Tibial artery (tissue), 4 donors: ENCODE measurements at regions not wholly inside any gene's neighbourhood (a gene's known extent, or its start where the extent isn't known, plus 50 kb on each side); places are given as distances from the start of the nearest gene placed in this dataset.
"Not testable (repeated sequence)": the region's sequence is repeated elsewhere in the genome, so short reads cannot be mapped to it uniquely, and the experiment has no call there.

ENCODE experiments used
- DNase-seq, 2 donors: peaks; one replicate each; pipeline ENCODE4 v3.0.0-alpha.2; 2019
- H3K27ac ChIP-seq, 2 donors: fragments of 200-600 bp; sonication (generic) in 1 of 2; 1 replicate in 1 of 2; 2 replicates in 1 of 2; pipeline ENCODE4 v1.5.1; 2018 to 2019; ENCODE audit warnings: mild to moderate bottlenecking in 1 of 2
- H3K27me3 ChIP-seq, 2 donors: fragments of 200-600 bp; sonication (generic) in 1 of 2; one replicate each; pipeline versions ENCODE4 v1.5.1 to v1.6.0; 2016 to 2019
- H3K36me3 ChIP-seq, 3 donors: fragments of 200-600 bp; sonication (generic) in 2 of 3; one replicate each; pipeline ENCODE4 v1.5.1; 2016 to 2019; ENCODE audit warnings: mild to moderate bottlenecking in 2 of 3
- H3K4me1 ChIP-seq, 4 donors: fragments of 200-600 bp; sonication (generic) in 2 of 4; 1 replicate in 3 of 4; 2 replicates in 1 of 4; pipeline ENCODE4 v1.5.1; 2016 to 2019
- H3K4me3 ChIP-seq, 2 donors: fragments of 200-600 bp; sonication (generic) in 1 of 2; 1 replicate in 1 of 2; 2 replicates in 1 of 2; pipeline ENCODE4 v1.5.1; 2018 to 2019; ENCODE audit warnings: mild to moderate bottlenecking in 2 of 2
- H3K9me3 ChIP-seq, 3 donors: fragments of 200-600 bp; sonication (generic) in 1 of 3; one replicate each; pipeline ENCODE4 v1.5.1; 2016 to 2019
- intact Hi-C: fragments of 100-400 bp; cut with DNase I; formaldehyde crosslinking; loops from one replicate; pipeline ENCODE4 v1.15.0; 2023; ENCODE audit warnings: low total_unique reads
- TF ChIP-seq, protein P1 (sequence below), 2 experiments: fragments of 200-600 bp in 1 of 2; fragments of 450-650 bp in 1 of 2; IDR thresholded peaks; one replicate each; pipeline ENCODE4 v1.5.1; 2017 to 2019; ENCODE audit warnings: antibody characterized with exemption in 2 of 2, mild to moderate bottlenecking in 1 of 2, moderate library complexity in 1 of 2

DNA sequence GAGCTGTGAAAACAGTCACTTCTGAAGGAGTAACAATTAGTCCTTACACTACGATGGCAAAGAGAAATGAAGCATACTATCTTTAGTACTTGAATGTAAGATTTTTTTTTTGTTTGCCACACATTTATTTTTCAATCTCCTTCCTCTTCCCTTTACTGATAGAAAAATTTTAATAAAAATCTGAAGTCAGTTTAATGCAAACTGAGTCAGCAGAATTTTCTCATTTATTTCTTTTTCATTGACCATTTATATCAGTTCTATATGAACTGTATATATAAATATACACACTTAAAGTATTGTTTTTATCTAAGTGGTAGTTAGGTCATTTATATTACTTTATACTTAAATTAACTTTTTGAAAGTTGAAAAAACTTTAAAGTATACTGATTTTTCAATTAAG, 1009.1 kb upstream of the SPRY2 start:
- H3K36me3 ChIP-seq, result no peaks in the 10 kb centered on the region
- no peaks in the 10 kb centered on the region for H3K9me3 ChIP-seq
- H3K27ac ChIP-seq, result no peak overlapping the region
- H3K4me3 ChIP-seq, result no peak overlapping the region
- TF ChIP-seq, protein P1, sequence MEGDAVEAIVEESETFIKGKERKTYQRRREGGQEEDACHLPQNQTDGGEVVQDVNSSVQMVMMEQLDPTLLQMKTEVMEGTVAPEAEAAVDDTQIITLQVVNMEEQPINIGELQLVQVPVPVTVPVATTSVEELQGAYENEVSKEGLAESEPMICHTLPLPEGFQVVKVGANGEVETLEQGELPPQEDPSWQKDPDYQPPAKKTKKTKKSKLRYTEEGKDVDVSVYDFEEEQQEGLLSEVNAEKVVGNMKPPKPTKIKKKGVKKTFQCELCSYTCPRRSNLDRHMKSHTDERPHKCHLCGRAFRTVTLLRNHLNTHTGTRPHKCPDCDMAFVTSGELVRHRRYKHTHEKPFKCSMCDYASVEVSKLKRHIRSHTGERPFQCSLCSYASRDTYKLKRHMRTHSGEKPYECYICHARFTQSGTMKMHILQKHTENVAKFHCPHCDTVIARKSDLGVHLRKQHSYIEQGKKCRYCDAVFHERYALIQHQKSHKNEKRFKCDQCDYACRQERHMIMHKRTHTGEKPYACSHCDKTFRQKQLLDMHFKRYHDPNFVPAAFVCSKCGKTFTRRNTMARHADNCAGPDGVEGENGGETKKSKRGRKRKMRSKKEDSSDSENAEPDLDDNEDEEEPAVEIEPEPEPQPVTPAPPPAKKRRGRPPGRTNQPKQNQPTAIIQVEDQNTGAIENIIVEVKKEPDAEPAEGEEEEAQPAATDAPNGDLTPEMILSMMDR (IDR thresholded peaks at IDR 0.05), result no peak
- intact Hi-C loops, result no loop called here
- H3K27me3 ChIP-seq, result no peaks in the 10 kb centered on the region
- DNase-seq, result no peak
- no peaks in the 10 kb centered on the region for H3K4me1 ChIP-seq

DNA sequence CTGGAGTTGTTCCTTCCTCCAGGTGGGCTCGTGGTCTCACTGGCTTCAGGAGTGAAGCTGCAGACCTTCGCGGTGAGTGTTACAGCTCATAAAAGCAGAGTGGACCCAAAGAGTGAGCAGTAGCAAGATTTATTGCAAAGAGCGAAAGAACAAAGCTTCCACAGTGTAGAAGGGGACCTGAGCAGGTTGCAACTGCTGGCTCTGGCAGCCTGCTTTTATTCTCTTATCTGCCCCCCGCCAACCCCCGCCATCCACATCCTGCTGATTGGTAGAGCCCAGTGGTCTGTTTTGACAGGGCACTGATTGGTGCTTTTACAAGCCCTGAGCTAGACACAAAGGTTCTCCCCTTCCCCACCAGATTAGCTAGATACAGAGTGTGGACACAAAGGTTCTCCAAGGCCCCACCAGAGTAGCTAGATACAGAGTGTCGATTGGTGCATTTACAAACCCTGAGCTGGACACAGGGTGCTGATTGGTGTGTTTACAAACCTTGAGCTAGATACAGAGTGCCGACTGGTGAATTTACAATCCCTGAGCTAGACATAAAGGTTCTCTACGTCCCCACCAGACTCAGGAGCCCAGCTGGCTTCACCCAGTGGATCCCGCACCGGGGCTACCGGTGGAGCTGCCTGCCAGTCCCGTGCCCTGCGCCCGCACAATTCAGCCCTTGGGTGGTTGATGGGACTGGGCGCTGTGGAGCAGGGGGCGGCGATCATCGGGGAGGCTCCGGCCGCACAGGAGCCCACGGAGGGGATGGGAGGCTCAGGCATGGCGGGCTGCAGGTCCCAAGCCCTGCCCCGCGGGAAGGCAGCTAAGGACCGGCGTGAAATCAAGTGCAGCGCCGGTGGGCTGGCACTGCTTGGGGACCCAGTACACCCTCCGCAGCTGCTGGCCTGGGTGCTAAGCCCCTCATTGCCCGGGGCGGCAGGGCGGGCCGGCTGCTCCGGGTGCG, 999.5 kb upstream of the SPRY2 start:
- not testable (repeated sequence) for H3K4me1 ChIP-seq, DNase-seq, H3K27ac ChIP-seq, H3K9me3 ChIP-seq, H3K36me3 ChIP-seq, H3K27me3 ChIP-seq, H3K4me3 ChIP-seq
- intact Hi-C loops, result loop anchor here (5.0 kb wide), 1 partner anchor 683 kb away; no protein-coding TSS in a partner anchor

DNA sequence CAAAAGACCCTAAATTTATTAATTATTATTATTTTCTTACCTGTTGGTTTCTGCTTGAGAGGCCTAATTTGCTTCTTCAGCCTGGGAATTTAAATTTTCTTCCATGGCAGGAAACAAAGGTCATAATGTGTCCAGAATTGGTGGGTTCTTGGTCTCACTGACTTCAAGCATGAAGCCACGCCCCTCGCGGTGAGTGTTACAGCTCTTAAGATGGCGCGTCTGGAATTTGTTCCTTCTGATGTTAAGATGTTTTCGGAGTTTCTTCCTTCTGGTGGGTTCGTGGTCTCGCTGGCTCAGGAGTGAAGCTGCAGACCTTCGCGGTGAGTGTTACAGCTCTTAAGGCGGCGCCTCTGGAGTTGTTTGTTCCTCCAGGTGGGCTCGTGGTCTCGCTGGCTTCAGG, 998.7 kb upstream of the SPRY2 start:
- H3K4me3 ChIP-seq, H3K27me3 ChIP-seq, H3K4me1 ChIP-seq, H3K36me3 ChIP-seq, DNase-seq, H3K27ac ChIP-seq, H3K9me3 ChIP-seq: not testable (repeated sequence)
- intact Hi-C loops, result loop anchor here (5.0 to 10.0 kb wide), 2 partner anchors 682 to 1895 kb away; no protein-coding TSS in a partner anchor

DNA sequence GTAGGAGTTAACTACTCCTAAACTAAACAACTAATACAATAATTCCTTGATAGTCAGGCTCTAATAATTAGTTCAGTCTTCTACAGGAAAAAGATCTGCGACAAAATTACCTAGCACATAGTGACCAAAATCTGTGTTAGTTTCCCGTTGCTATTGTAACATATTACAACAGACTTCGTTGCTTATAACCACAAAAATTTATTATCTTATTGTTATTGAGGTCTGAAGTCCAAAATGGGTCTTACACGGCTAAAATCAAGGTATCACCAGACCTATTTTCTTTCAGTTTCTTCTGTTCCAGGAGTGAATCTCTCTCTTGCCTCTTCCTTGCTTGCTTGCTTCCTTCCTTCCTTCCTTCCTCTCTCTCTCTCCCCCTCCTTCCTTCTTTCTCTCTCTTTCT, 993.6 kb upstream of the SPRY2 start:
- H3K4me1 ChIP-seq, result no peaks in the 10 kb centered on the region
- no peak for DNase-seq
- H3K9me3 ChIP-seq, result no peaks in the 10 kb centered on the region
- H3K27me3 ChIP-seq, result no peaks in the 10 kb centered on the region
- H3K36me3 ChIP-seq, result no peaks in the 10 kb centered on the region
- H3K4me3 ChIP-seq, result no peak overlapping the region
- intact Hi-C loops, result loop anchor here (10.0 kb wide), 1 partner anchor 1890 kb away; no protein-coding TSS in a partner anchor
- H3K27ac ChIP-seq, result no peak overlapping the region
- TF ChIP-seq, protein P1 (IDR thresholded peaks at IDR 0.05), result no peak

DNA sequence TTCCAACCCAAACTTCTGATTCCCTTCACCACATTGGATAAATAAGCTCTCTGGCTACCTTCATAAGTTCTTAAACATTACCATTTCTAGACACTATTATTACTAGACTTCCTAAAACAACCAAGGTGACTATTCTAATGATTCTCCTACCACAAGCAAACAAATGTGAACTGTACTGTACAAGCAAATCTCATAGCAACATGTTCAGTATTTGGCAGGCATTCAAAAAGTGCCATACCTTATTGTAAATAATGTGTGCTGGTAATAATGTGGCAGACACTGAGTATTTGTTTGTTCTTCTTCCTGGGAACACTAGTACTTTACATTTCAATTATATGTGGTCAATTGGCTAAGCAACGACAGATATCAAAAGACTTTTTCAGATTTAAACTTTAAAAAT, 986.0 kb upstream of the SPRY2 start:
- Histone ChIP-seq H3K4me1 (no peaks in the 10 kb centered on the region), H3K27ac (no peak overlapping the region), H3K4me3 (no peak overlapping the region), H3K9me3 (no peaks in the 10 kb centered on the region), H3K27me3 (no peaks in the 10 kb centered on the region), H3K36me3 (no peaks in the 10 kb centered on the region)
- TF ChIP-seq, protein P1 (IDR thresholded peaks at IDR 0.05), result no peak
- intact Hi-C loops, result no loop called here
- no peak for DNase-seq

DNA sequence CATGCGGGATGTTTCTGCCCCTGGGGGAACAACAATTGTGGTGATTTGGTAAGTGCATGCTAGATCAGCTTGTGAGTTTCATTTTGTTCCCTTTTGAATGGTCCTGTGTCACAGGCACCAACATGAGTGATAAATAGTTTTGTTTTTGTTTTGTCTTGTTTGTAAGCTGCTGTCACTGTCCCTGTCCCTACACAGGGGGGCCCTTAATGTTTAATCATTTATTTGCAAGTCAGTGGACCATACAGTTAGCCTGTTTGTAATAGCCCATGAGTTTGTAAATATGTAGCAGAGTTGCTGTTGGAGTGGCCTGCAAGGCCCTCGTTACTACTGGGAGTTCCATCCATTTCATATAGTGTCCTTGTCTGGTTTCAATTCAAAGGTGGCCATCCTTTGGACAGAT, 979.6 kb upstream of the SPRY2 start:
- TF ChIP-seq, protein P1 (IDR thresholded peaks at IDR 0.05), result no peak
- intact Hi-C loops, result no loop called here
- Histone ChIP-seq H3K36me3 (no peaks in the 10 kb centered on the region), H3K4me1 (no peaks in the 10 kb centered on the region), H3K4me3 (no peak overlapping the region), H3K9me3 (no peaks in the 10 kb centered on the region), H3K27ac (no peak overlapping the region), H3K27me3 (no peaks in the 10 kb centered on the region)
- no peak for DNase-seq
